ENCODE measurements at regions not wholly inside any gene's neighbourhood (a gene's known extent, or its start where the extent isn't known, plus 50 kb on each side); places are given as distances from the start of the nearest gene placed in this dataset.

DNA sequence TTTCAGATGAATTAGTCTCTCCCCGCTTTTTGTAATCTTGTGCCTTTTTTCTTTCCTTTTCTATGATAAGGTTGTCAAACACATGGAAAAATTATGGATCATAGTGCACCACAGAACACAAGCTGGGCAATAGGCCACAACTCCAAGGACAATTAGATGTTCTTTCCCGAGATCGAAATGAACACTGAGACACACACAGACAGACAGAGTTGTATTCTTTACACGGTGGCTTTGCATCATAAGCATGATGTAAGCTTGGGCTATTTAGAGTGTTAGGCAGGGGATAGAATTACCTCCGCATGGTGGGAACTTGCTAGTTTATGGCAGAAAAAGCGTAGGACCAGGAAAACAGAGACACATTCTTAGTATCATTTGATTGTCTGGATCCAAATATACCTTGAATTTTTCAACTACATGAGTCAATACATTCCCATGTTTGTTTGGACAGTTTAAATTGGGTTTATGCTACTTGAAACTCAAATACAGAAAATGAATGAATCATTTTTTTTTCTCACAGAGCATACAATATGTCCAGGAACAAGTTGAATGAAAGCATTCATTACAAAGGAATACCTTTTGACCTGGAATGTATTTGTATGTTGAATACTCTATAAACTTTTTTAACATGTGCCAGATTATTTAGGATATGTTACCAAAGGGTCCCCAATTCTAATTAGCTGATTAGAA, 1611.5 kb upstream of the TMEFF2 start:
- Histone ChIP-seq H3K4me1 (ENCODE audit: control insufficient read depth, insufficient read depth, low read length) (no peaks in the 10 kb centered on the region), H3K27ac (ENCODE audit: low read length) (no peak overlapping the region), H3K4me3 (ENCODE audit: low read length) (no peak overlapping the region), H3K27me3 (ENCODE audit: control insufficient read depth, insufficient read depth) (no peaks in the 10 kb centered on the region), H3K9me3 (ENCODE audit: control insufficient read depth, low read length) (no peaks in the 10 kb centered on the region)
- ATAC-seq: no peak
- intact Hi-C loops (cut with DNase I): no loop called here
- WGBS: 63% methylated on average over 6 of the region's 6 CpGs
- DNase-seq: no peak

- intact Hi-C loops (cut with DNase I): no loop called here
- DNase-seq (no peak), ATAC-seq (no peak)
- Histone ChIP-seq H3K9me3 (ENCODE audit: control insufficient read depth, low read length) (no peaks in the 10 kb centered on the region), H3K27ac (ENCODE audit: low read length) (no peak overlapping the region), H3K4me1 (ENCODE audit: control insufficient read depth, insufficient read depth, low read length) (no peaks in the 10 kb centered on the region), H3K4me3 (ENCODE audit: low read length) (no peak overlapping the region), H3K27me3 (ENCODE audit: control insufficient read depth, insufficient read depth) (no peaks in the 10 kb centered on the region)
- 66% methylated on average over 1 of the region's 1 CpG for WGBS
Measured at GRCh38 chr2:193796847-193797246, 1602.1 kb upstream of the TMEFF2 start.

DNA sequence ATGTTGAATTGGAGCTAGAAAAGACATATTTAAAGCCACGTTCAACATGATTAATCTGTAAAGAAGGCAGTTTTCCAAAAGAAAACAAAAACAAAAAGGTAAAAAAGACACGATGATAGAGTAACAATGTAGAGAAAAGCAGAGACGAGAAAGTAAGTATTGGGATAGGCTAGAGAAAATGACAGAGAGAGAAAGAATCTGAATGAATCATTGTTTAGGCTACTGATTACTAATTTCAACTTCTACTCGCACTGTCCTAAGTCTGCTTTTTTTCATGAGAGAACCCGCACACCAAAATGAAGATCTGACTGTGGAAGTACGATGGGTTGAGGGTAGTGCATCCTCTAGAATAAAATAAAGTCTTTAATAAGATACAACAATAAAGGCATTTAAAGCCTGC, 1599.2 kb upstream of the TMEFF2 start:
- no peak overlapping the region for H3K27ac ChIP-seq (ENCODE audit: low read length)
- intact Hi-C loops (cut with DNase I): no loop called here
- no peaks in the 10 kb centered on the region for H3K9me3 ChIP-seq (ENCODE audit: control insufficient read depth, low read length)
- H3K27me3 ChIP-seq (ENCODE audit: control insufficient read depth, insufficient read depth): no peaks in the 10 kb centered on the region
- ATAC-seq: no peak
- 79% methylated on average over 6 of the region's 6 CpGs for WGBS
- H3K4me3 ChIP-seq (ENCODE audit: low read length): no peak overlapping the region
- no peak for DNase-seq
- no peaks in the 10 kb centered on the region for H3K4me1 ChIP-seq (ENCODE audit: control insufficient read depth, insufficient read depth, low read length)

- H3K9me3 ChIP-seq (ENCODE audit: control insufficient read depth, low read length): no peaks in the 10 kb centered on the region
- DNase-seq: no peak
- ATAC-seq: no peak
- no peak overlapping the region for H3K4me3 ChIP-seq (ENCODE audit: low read length)
- 44% methylated on average over 2 of the region's 2 CpGs for WGBS
- intact Hi-C loops (cut with DNase I): no loop called here
- no peaks in the 10 kb centered on the region for H3K4me1 ChIP-seq (ENCODE audit: control insufficient read depth, insufficient read depth, low read length)
- no peak overlapping the region for H3K27ac ChIP-seq (ENCODE audit: low read length)
- H3K27me3 ChIP-seq (ENCODE audit: control insufficient read depth, insufficient read depth): no peaks in the 10 kb centered on the region
Measured at GRCh38 chr2:193783681-193784080, 1588.9 kb upstream of the TMEFF2 start.

DNA sequence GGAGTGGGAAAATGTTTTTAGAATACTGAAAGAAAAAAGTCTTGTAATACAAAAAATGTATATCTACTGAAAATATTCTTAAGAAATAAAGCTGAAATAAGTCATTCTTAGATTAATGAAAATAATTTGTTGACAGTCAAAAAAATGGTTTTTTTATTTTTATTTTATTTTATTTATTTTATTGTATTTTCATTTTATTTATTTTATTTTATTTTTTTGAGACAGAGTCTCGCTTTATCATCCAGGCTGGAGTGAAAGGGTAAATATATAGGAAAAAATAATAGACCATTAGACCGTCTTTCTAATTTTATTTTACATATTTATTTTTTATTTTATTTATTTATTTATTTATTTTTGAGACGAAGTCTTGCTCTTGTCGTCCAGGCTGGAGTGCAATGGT, 1583.6 kb upstream of the TMEFF2 start:
- Histone ChIP-seq H3K27me3 (ENCODE audit: control insufficient read depth, insufficient read depth) (no peaks in the 10 kb centered on the region), H3K9me3 (ENCODE audit: control insufficient read depth, low read length) (no peaks in the 10 kb centered on the region), H3K27ac (ENCODE audit: low read length) (no peak overlapping the region), H3K4me1 (ENCODE audit: control insufficient read depth, insufficient read depth, low read length) (no peaks in the 10 kb centered on the region), H3K4me3 (ENCODE audit: low read length) (no peak overlapping the region)
- ATAC-seq: no peak
- 91% methylated on average over 4 of the region's 4 CpGs for WGBS
- intact Hi-C loops (cut with DNase I): no loop called here
- no peak for DNase-seq

DNA sequence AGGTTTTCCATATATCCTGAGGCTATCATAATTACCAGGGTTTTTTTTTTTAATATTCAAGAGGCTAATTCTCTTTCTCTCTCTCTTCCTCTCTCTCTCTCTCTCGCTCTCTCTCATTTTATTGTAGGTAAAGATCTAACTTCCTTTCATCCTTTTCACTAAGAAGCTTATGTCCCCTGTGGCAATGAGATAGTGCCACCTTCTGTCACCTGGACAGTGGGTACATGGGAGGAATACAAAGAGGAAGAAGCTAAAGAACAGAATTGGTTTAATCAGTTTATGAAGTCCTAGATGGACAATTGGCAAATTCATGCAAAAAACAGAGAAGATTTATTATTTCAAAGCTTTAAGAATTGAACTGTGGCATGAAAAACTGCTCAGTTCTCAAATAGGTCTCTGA, 1582.3 kb upstream of the TMEFF2 start:
- no peaks in the 10 kb centered on the region for H3K4me1 ChIP-seq (ENCODE audit: control insufficient read depth, insufficient read depth, low read length)
- no peak overlapping the region for H3K4me3 ChIP-seq (ENCODE audit: low read length)
- ATAC-seq (no peak), DNase-seq (no peak)
- 79% methylated on average over 1 of the region's 1 CpG for whole genome bisulfite sequencing
- H3K27ac ChIP-seq (ENCODE audit: low read length): no peak overlapping the region
- intact Hi-C loops (cut with DNase I): no loop called here
- no peaks in the 10 kb centered on the region for H3K9me3 ChIP-seq (ENCODE audit: control insufficient read depth, low read length)
- no peaks in the 10 kb centered on the region for H3K27me3 ChIP-seq (ENCODE audit: control insufficient read depth, insufficient read depth)

GRCh38 chr2:193774166-193774565, 1579.4 kb upstream of the TMEFF2 start:
- Histone ChIP-seq H3K9me3 (ENCODE audit: control insufficient read depth, low read length) (no peaks in the 10 kb centered on the region), H3K27ac (ENCODE audit: low read length) (no peak overlapping the region), H3K4me3 (ENCODE audit: low read length) (no peak overlapping the region), H3K4me1 (ENCODE audit: control insufficient read depth, insufficient read depth, low read length) (no peaks in the 10 kb centered on the region), H3K27me3 (ENCODE audit: control insufficient read depth, insufficient read depth) (no peaks in the 10 kb centered on the region)
- intact Hi-C loops (cut with DNase I): no loop called here
- 41% methylated on average over 2 of the region's 2 CpGs for WGBS
- DNase-seq: no peak
- ATAC-seq: no peak

- intact Hi-C loops (cut with DNase I): no loop called here
- H3K4me3 ChIP-seq (ENCODE audit: low read length): no peak overlapping the region
- no peaks in the 10 kb centered on the region for H3K27me3 ChIP-seq (ENCODE audit: control insufficient read depth, insufficient read depth)
- no peaks in the 10 kb centered on the region for H3K9me3 ChIP-seq (ENCODE audit: control insufficient read depth, low read length)
- H3K27ac ChIP-seq (ENCODE audit: low read length): no peak overlapping the region
- DNase-seq: no peak
- no peak for ATAC-seq
- 72% methylated on average over 2 of the region's 2 CpGs for WGBS
- H3K4me1 ChIP-seq (ENCODE audit: control insufficient read depth, insufficient read depth, low read length): no peaks in the 10 kb centered on the region
Measured at GRCh38 chr2:193751299-193751698, 1556.6 kb upstream of the TMEFF2 start.

DNA sequence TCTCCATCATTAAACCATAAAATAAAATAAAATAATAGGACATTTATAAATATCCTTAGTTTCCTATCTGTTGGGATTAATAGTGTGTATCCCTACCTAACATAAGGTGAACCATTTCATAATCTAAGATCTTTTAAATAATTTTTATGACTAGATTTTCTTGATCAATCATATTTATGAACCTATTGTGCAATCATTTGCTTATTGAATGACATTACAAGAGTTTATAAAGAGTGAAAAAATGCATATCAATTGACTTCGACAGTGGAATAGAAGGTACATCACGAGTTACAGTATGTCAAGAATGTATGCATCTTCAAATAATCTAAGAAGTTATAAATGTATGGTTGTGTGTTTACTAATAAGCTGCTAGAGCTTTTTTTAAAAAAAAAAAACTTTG, 1554.8 kb upstream of the TMEFF2 start:
- 69% methylated on average over 2 of the region's 2 CpGs for WGBS
- no peak overlapping the region for H3K27ac ChIP-seq (ENCODE audit: low read length)
- no peaks in the 10 kb centered on the region for H3K4me1 ChIP-seq (ENCODE audit: control insufficient read depth, insufficient read depth, low read length)
- DNase-seq (no peak), ATAC-seq (no peak)
- no peak overlapping the region for H3K4me3 ChIP-seq (ENCODE audit: low read length)
- intact Hi-C loops (cut with DNase I): no loop called here
- no peaks in the 10 kb centered on the region for H3K9me3 ChIP-seq (ENCODE audit: control insufficient read depth, low read length)
- no peaks in the 10 kb centered on the region for H3K27me3 ChIP-seq (ENCODE audit: control insufficient read depth, insufficient read depth)

- no peaks in the 10 kb centered on the region for H3K9me3 ChIP-seq (ENCODE audit: control insufficient read depth, low read length)
- ATAC-seq (no peak), DNase-seq (no peak)
- no peak overlapping the region for H3K27ac ChIP-seq (ENCODE audit: low read length)
- intact Hi-C loops (cut with DNase I): no loop called here
- no peaks in the 10 kb centered on the region for H3K4me1 ChIP-seq (ENCODE audit: control insufficient read depth, insufficient read depth, low read length)
- whole genome bisulfite sequencing: 16% methylated on average over 4 of the region's 4 CpGs
- no peaks in the 10 kb centered on the region for H3K27me3 ChIP-seq (ENCODE audit: control insufficient read depth, insufficient read depth)
- no peak overlapping the region for H3K4me3 ChIP-seq (ENCODE audit: low read length)
Measured at GRCh38 chr2:193743089-193743488, 1548.4 kb upstream of the TMEFF2 start.

DNA sequence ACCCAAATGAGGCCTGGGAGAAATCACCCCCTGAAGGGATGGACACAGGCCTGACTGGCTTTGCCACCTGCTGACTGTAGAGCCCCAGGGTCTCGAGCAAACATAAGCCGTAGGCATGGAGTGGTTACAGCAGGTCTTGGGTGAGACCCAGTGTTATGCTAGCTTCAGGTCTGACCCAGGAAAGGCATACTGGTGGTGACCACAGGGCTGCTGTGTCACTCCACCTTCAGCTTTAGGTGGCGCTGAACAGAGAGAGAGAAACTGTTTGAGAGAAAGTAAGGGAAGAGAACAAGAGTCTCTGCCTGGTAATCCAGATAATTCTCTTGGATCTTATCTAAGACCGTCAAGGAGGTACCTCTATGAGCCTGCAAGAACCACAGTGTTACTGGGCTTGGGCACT, 1544.2 kb upstream of the TMEFF2 start:
- no peak overlapping the region for H3K27ac ChIP-seq (ENCODE audit: low read length)
- ATAC-seq (no peak), DNase-seq (no peak)
- 87% methylated on average over 4 of the region's 4 CpGs for WGBS
- no peaks in the 10 kb centered on the region for H3K9me3 ChIP-seq (ENCODE audit: control insufficient read depth, low read length)
- no peak overlapping the region for H3K4me3 ChIP-seq (ENCODE audit: low read length)
- intact Hi-C loops (cut with DNase I): no loop called here
- no peaks in the 10 kb centered on the region for H3K27me3 ChIP-seq (ENCODE audit: control insufficient read depth, insufficient read depth)
- H3K4me1 ChIP-seq (ENCODE audit: control insufficient read depth, insufficient read depth, low read length): no peaks in the 10 kb centered on the region

DNA sequence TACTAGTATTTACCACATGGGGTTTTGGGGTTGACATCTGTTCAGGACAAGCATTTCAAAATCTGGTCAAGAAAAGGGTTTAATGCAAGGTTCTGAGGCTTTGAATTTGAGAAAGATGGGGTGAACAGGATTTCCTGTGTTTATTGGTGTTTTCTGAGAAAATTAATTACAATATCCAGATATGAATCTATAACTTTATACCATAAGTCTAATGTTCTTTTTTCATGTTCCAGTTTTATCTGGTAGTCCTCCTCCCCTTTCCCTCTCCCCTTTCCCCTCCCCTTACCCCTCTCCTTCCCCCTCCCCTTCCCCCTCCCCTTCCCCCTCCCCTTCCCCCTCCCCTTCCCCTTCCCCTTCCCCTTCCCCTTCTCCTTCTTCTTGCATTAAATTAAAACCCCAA, 1518.2 kb upstream of the TMEFF2 start:
- no peak overlapping the region for H3K27ac ChIP-seq (ENCODE audit: low read length)
- ATAC-seq: no peak
- no peak overlapping the region for H3K4me3 ChIP-seq (ENCODE audit: low read length)
- H3K9me3 ChIP-seq (ENCODE audit: control insufficient read depth, low read length): no peaks in the 10 kb centered on the region
- no peaks in the 10 kb centered on the region for H3K4me1 ChIP-seq (ENCODE audit: control insufficient read depth, insufficient read depth, low read length)
- no peaks in the 10 kb centered on the region for H3K27me3 ChIP-seq (ENCODE audit: control insufficient read depth, insufficient read depth)
- intact Hi-C loops (cut with DNase I): no loop called here
- no peak for DNase-seq
